NOMO-1 (cell line): ENCODE measurements at regions not wholly inside any gene's neighbourhood (a gene's known extent, or its start where the extent isn't known, plus 50 kb on each side); places are given as distances from the start of the nearest gene placed in this dataset.
A peak's percentile ranks its signal among the peaks of the same experiment; 100 is the strongest.

Source experiments
- DNase-seq, 2 experiments: peaks; one replicate each; lab custom pipeline; 2025; ENCODE audit not compliant: unreplicated experiment in 2 of 2; lab: John Stamatoyannopoulos, UW

- DNase-seq = no peak
These were observed 50.1 kb upstream of the SIRPA start for GRCh38 chr20:1845163-1845523.

GRCh38 chr20:1844325-1845162 lies 50.7 kb upstream of the SIRPA start:
- DNase-seq = peak; percentile 89 to 96

DNA sequence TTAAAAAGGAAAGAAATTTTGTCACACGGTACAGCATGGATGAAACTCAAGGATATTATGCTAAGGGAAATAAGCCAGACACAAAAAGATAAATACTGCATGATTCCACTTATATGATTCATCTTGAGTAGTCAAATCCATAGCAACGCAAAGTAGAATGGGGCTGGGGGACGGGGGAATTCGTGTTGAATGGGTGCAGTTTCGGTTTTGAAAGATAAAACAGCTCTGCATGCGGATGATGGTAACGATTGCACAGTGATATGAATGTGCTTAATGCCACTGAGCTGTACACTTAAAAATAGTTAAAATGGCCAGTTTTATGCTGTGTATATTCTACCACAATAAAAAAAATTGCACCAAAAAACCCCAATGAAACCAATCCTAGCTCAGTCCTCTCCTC lies 52.9 kb upstream of the SIRPA start:
- DNase-seq = no peak

GRCh38 chr20:1841554-1842140 lies 53.6 kb upstream of the SIRPA start:
- peak in 1 of 2 experiments; percentile 7 for DNase-seq

DNA sequence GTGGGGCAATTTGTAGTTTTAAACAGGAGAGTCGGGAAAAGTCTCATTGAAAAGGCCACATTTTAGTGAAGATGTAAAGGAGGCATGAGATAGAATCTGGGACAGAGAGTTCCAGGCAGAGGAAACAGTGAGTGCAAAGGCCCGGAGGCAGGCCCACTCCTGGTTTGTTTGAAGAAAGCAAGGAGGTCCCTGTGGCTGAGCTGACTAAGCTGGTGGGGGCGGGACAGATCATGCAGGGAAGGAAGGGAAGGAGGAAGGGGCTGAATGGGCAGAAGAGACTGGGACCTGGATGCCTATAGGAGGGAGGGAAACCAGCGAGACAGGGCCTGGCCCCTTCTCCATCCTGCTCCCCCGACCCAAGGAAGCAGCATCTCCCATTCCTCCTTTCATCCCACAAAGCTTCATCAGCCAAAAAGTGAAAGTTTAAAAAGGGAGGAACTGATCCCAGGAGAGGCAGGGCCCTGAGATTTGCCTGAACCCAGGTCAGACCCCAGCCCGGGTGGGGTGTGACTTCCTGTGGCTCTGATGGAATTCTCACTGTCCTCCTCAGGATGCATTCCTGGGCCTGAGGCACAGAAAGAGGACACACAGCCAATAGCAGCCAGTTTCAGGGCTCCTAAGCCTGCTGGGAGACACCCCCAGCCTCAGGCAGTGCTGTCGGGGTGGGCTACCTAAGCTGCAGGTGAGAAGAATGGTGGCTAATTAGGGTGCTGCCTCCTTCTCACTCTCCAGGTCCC lies 54.2 kb upstream of the SIRPA start:
- no peak for DNase-seq

DNA sequence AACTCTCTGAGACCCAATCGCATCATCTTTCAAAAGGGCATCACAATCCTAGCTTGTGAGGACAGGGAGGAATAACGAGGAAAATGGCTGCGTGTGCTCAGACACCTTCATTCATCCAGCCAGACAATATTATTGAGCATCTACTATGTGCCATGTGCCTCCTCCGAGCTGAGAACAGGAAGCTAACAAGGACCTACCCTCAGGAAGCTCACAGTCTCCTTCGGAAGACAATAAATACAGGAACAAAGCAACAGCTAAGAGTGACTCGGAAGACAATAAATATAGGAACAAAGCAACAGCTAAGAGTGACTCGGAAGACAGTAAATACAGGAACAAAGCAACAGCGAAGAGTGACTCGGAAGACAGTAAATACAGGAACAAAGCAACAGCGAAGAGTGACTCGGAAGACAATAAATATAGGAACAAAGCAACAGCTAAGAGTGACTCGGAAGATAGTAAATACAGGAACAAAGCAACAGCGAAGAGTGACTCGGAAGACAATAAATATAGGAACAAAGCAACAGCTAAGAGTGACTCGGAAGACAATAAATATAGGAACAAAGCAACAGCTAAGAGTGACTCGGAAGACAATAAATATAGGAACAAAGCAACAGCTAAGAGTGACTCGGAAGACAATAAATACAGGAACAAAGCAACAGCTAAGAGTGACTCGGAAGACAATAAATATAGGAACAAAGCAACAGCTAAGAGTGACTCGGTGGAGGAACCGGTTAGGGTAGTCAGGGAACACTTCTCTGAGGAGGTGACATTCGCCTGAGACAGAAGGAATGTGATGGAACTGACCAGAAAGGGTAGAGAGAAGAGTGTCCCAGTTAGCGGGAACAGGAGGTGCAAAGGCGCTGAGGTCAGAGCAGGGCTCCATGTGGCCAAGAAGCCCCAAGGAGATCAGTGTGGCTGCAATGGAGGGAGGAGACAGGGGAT lies 55.6 kb upstream of the SIRPA start:
- peak in 1 of 2 experiments; percentile 20 for DNase-seq

DNA sequence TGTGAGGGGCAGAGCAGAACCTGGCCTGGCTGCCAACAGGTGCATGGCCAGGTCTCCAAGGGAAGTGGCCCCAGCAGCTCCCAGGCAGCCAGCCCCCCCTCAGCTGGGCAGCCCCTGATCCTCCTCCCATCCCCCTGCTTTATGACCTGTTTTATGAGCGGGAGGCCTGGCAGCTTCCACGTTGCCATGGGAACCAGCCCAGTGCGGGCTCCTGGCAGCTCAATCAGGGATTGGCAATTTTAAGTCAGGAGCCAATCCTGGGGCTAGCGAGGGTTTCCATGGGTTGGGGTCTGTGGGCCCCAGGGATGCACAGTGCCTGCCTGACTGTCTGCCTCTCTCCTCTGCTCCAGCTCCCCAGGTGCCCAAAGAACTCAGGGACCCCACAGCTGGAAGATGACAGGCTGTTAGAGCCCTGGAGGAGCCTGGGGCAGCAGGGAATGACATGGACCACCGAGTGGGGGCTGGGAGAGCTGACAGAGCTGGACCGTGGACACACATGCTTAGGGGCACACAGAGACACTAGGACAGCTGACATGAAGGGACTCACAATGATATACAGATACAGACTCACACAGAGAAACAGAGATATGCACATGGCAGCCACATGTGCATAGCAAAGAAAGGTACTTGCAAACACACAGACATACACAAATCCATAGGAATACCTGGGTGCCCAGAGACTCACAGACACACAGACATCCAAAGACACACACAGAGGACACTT lies 56.5 kb upstream of the SIRPA start:
- DNase-seq = no peak

- DNase-seq = no peak
These were observed 59.8 kb upstream of the SIRPA start for GRCh38 chr20:1835186-1836035.

- DNase-seq = no peak
These were observed 61.2 kb upstream of the SIRPA start for GRCh38 chr20:1833728-1834726.

DNA sequence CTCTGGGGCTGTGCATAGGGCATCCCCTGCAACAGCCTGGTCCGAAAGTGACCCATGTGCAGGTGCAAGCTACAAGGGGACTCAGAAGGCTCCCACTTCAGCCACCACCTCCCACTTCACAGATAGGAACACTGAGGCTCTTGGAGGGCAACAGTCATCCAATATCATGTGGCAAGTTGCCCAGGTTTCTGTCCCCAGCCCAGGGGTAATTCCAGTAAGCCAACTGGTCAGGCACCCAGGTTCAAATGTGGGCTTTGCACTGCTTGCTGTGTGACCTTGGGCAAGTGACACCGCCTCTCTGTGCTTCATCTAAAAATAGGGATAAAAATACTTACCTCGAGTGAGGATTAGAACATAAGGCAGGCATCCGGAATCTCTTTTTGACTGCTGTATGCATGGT lies 62.0 kb upstream of the SIRPA start:
- no peak for DNase-seq

GRCh38 chr20:1832634-1833033 lies 62.6 kb upstream of the SIRPA start:
- no peak for DNase-seq

GRCh38 chr20:1831606-1832005 lies 63.6 kb upstream of the SIRPA start:
- DNase-seq = no peak

DNA sequence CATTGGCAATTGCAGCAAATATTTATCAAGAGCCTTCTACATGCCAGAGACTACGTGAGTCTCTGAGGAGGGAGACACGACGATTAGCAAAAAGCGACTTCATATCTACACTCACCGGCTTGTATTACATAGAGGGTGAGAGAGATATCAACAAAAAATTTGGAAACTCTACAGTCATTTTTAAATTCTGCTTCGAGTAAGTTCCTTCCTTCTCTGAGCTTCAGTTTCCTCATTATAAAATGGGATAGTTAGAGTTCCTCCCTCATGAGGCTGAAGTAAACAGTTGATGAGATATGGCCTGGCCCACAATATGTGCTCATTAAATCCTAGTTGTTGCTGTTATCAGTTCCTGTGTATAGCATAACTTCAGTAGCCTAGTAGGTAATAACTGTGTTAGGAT lies 64.1 kb upstream of the SIRPA start:
- peak in 1 of 2 experiments; percentile 40 for DNase-seq

- DNase-seq = no peak
These were observed 65.0 kb upstream of the SIRPA start for GRCh38 chr20:1830240-1830639.

GRCh38 chr20:1829531-1829930 lies 65.7 kb upstream of the SIRPA start:
- no peak for DNase-seq

DNA sequence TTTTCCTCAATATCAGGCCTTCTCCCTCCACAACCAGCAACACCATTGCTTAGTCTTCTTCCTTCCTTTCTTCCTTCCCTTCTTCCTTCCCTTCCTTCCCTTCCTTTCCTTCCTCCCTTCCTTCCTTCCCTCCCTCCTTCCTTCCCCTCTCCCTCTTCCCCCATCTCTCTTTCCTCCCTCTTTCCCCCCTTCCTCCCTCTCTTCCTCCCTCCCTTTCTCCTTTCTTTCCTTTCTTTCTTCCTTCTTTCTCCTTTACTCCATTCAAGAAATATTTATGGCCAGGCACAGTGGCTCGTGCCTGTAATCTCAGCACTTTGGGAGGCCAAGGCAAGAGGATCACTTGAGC lies 66.4 kb upstream of the SIRPA start:
- no peak for DNase-seq

GRCh38 chr20:1827974-1828785 lies 67.0 kb upstream of the SIRPA start:
- DNase-seq = peak in 1 of 2 experiments; percentile 35
